ENCODE measurements at regions not wholly inside any gene's neighbourhood (a gene's known extent, or its start where the extent isn't known, plus 50 kb on each side); places are given as distances from the start of the nearest gene placed in this dataset.

GRCh38 chr18:10063489-10063888 is 149.7 kb downstream of the VAPA start:
- ChIA-PET CTCF (interaction anchor here (0.6 to 0.7 kb wide), 2 partner anchors 58 to 1162 kb away, joined by 6 read pairs; no protein-coding TSS in a partner anchor), POLR2A (ENCODE audit: low non-redundant PET) (no interaction called here)
- TF ChIP-seq CTCF (conservative IDR thresholded peaks at IDR 0.05; ENCODE audit: low read depth) = no peak
- no peak overlapping the region for H3K27ac ChIP-seq
- no peak for DNase-seq (ENCODE audit: low spot score)

DNA sequence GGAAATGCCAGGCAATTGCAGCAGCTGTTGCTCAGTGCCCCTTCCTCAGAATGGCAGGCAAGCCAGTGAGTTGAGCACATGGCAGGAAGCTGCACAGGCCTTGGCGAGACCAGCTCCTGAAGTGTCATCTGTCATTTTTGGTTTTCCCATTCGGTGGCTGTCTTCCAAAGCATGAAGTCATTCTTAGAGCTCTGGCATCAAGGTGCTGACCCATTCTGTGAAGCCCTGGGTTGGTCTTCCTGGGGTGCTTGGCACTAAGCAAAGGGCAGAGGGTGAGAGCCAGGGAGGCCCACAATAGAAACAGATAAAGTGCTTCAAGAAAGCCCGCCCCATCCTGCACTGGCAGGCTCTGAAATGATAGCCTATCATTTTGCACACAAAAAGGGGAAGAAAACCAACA is 150.5 kb downstream of the VAPA start:
- POLR2A ChIA-PET (ENCODE audit: low non-redundant PET) = no interaction called here
- no peak for TF ChIP-seq CTCF (conservative IDR thresholded peaks at IDR 0.05; ENCODE audit: low read depth)
- no peak overlapping the region for H3K27ac ChIP-seq
- CTCF ChIA-PET = no interaction called here
- no peak for DNase-seq (ENCODE audit: low spot score)

DNA sequence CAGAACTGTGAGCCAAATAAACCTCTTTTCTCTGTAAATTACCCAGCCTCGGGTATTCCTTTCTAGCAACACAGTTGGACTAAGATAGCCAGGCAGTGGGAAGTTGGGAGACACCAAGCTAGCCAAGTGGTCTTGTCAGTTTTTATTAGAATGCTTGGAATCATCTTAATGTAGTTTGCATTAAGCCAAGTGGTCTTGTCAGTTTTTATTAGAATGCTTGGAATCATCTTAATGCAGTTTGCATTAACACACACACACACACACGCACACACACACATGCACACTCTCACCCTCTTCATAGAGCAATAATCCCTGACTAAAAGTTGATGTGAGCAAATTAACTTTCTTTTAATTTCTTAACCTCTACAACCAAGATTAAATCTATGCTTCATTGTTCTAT is 151.5 kb downstream of the VAPA start:
- no peak overlapping the region for H3K27ac ChIP-seq
- no peak for DNase-seq (ENCODE audit: low spot score)
- POLR2A ChIA-PET (ENCODE audit: low non-redundant PET) = no interaction called here
- CTCF ChIA-PET = no interaction called here
- TF ChIP-seq CTCF (conservative IDR thresholded peaks at IDR 0.05; ENCODE audit: low read depth) = no peak

DNA sequence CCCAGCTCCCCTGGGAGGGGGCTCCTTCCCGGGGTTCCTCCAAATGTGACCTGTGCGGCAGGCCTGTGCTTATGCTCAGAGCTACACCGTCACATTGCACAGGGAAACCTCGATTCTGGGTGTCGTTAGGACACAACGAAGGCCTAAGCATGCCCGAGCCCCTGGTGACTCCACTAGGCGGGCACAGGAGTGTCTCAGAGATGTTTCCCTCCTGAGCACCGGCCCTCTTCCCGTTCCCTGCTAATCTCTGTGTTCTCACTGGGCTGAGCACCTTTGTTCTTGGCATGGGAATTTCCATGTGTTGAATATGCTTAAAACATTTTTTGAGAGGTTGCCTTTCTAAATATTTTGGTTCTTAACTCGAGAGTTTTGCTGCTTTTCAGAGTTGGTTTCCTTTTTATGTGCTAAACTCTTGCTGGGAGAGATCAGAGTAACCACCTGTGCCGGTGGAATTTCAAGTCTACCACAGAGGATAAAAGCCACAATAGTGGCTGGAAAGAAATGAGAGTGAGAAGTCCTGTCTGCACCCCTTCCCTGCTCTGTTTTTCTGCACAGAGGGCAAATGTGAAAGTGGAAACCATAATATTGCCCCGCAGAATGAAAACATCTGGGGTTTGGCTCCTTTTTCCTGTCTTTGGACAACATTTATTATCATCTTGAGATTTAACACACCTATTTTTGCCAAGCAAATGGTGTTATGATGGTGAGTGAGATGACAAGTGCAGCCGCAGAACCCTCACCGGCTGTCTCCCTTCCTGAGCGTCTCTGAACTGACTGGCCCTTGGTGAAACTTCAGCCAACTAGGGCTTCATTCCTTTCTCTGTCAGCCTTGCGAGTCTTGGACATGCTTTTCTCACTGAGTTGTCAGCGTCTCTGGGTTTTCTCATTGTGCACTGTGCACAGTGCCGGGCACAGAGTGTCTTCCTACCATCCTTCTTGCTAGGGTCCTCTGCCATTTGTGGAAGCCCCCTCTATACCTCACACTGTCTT is 154.1 kb downstream of the VAPA start:
- POLR2A ChIA-PET (ENCODE audit: low non-redundant PET) = no interaction called here
- CTCF ChIA-PET = no interaction called here

GRCh38 chr18:10068766-10069567 is 155.2 kb downstream of the VAPA start:
- CTCF ChIA-PET = no interaction called here
- no peak for TF ChIP-seq CTCF (conservative IDR thresholded peaks at IDR 0.05; ENCODE audit: low read depth)
- POLR2A ChIA-PET (ENCODE audit: low non-redundant PET) = no interaction called here
- no peak for DNase-seq (ENCODE audit: low spot score)
- no peak overlapping the region for H3K27ac ChIP-seq

More for the DNA sequence above, 154.1 kb downstream of the VAPA start:
- TF ChIP-seq CTCF (conservative IDR thresholded peaks at IDR 0.05; ENCODE audit: low read depth) = no peak
- H3K27ac ChIP-seq = no peak overlapping the region
- no peak for DNase-seq (ENCODE audit: low spot score)

DNA sequence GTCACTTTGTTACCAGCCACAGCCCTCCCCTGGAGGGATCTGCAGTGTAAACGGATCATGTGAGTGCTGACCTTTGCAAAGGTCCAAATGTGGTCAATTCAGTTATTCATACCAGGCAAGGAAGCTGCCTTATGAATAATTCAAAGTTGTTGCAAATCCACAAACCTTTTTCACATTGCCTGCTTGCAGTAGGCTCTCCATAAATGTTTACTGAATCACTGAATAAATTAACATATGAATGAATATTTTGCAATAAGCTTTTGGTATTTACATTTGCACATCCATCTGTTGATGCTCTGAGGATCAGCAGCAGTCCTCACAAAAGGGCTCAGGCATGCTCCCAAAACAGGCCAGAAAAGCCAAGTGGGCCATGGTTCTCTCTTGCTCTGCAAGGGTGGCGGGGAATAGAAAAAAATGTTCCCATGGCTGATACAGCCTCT is 156.8 kb downstream of the VAPA start:
- no peak for TF ChIP-seq CTCF (conservative IDR thresholded peaks at IDR 0.05; ENCODE audit: low read depth)
- CTCF ChIA-PET = interaction anchor here (0.6 kb wide), 1 partner anchor 184 kb away, joined by 4 read pairs; no protein-coding TSS in a partner anchor
- DNase-seq (ENCODE audit: low spot score) = no peak
- H3K27ac ChIP-seq = no peak overlapping the region
- POLR2A ChIA-PET (ENCODE audit: low non-redundant PET) = no interaction called here
